SKM-1 treated with dmso at 0.1 percent for 144 hours (cell line): ENCODE measurements at regions not wholly inside any gene's neighbourhood (a gene's known extent, or its start where the extent isn't known, plus 50 kb on each side); places are given as distances from the start of the nearest gene placed in this dataset.
"Not testable (repeated sequence)": the region's sequence is repeated elsewhere in the genome, so short reads cannot be mapped to it uniquely, and the experiment has no call there.

Experiments used
- DNase-seq: peaks from one replicate; lab custom pipeline; 2025; ENCODE audit not compliant: unreplicated experiment; lab: John Stamatoyannopoulos, UW

- not testable (repeated sequence) for DNase-seq
Measured at GRCh38 chr2:66632882-66633281, 198.0 kb downstream of the MEIS1 start.

DNA sequence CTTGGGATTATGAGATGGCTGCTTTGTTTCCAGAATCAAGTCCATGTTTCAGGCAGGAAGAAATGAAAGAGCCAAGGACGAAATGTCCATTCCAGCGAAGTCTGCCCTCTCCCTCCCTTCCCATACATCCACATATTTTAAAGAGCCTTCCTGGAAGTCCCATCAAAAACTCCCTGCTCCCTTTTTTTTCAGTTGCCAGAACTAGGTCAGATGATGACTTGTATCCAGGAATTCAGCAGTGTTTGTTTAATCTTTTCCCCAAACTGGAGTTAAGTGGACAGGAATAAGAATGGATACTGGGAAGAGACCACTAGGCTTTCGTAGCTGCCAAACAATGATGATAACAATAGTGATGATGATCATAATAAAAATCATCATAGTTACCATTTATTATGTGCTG, 198.7 kb downstream of the MEIS1 start:
- DNase-seq, result no peak

- no peak for DNase-seq
Measured at GRCh38 chr2:66634784-66635183, 199.9 kb downstream of the MEIS1 start.

GRCh38 chr2:66641685-66642084, 206.8 kb downstream of the MEIS1 start:
- DNase-seq, result no peak

- DNase-seq, result not testable (repeated sequence)
Measured at GRCh38 chr2:66648081-66648480, 213.2 kb downstream of the MEIS1 start.

- DNase-seq, result no peak
Measured at GRCh38 chr2:66649006-66649405, 214.1 kb downstream of the MEIS1 start.

DNA sequence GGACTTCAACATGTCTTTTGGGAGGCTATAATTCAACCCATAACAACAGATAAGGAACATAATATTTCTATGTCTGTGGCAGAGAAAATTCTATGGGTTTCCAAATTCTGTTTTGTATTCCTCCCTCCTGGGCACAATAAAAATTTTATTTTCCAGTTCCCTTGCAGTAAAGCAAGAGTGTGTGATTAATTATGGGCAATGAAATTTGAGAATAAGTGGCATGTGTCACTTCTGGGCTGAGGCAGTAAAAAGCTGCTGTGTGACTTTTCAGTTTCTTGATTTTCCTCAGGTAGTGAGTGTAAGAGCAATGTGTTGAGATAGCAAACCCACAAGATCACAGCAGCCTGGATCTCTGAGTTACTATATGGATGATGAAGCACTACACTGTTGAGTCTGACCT, 216.4 kb downstream of the MEIS1 start:
- DNase-seq, result no peak

GRCh38 chr2:66660804-66661203, 225.9 kb downstream of the MEIS1 start:
- DNase-seq, result no peak

DNA sequence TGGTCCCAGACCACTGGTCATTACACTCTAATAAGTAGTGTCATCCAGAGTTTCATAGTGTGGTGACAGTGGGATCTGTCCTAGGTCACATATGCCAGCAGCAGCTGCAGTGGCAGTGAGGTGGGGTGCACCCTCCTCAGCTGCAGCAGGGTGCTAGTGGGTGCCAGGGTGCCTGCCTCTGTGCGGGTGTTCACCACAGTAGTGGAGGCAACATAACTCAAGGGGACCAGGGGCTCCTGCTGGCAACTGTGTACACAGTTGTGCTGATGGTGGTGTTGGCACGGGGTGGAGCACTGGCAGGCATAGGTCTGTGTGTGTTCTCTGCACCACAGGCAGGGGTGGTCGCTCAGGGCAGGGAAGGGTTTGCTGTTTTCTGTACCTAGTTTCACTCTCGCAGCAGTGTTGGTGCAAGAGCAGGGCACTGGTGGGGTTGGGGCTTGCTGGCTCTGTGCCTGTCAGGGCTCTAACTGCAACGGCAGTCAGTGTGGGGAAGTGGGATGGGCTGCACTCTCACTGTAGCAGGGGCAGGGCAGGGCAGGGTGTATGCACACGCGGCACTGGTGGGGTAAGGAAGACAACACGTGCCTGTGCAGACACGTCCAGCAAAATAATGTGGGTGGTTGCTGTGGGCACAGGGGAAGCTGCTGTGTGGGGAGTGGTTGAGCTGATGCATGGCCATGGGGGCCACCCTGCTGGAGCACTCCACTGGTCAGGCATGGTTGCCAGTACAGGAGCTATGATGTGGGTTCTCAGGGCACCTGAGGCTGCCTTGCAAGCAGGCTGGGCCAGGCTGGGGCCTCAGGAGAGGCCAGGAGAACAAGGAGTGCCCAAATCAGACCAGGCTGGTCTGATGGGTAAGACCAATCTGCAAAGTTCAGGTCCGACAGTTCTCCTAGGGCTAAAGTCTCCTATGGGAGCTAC, 226.6 kb downstream of the MEIS1 start:
- DNase-seq, result no peak

DNA sequence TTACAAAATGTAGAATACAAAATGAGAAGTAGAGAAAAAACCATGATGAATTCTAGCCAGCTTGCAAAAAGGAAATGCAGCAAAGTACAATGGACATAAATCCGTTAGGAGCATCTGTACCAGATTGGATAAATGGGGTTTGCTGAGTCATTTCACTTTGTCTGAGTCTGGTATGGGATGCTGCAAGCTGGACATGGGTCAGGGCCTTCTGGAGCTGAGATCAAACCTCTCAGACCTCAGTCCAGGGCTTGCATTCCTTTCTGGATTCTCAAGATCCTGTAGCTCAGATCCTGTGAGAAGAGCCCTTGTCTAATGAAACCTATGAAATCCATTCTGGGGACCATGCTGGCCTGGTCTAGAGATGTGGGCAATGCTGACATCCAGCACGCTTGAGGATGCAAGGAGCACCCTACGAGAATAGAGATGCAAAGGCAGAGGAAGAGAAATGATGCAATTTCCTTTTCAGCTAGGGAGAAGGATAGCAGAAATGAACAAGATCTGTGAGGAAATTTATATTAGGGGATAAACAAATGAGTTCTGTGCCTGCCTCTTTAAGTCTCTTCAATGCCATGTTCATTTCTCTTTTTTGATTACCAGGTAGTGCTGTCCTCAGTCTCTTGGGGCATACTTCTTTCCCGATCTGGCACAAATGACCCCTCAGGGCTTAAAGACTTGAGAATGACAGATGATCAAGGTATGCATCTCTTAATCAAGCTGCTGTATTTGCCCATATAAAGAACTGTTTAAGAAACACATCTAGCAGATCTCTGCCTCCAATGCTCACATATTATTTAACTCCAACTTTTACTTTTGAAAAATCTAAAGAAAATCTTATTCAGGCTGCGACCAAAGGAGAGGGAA, 230.4 kb downstream of the MEIS1 start:
- DNase-seq, result no peak

- no peak for DNase-seq
Measured at GRCh38 chr2:66667301-66667700, 232.4 kb downstream of the MEIS1 start.

GRCh38 chr2:66673286-66673685, 238.4 kb downstream of the MEIS1 start:
- DNase-seq, result no peak

- DNase-seq, result no peak
Measured at GRCh38 chr2:66674087-66674486, 239.2 kb downstream of the MEIS1 start.

DNA sequence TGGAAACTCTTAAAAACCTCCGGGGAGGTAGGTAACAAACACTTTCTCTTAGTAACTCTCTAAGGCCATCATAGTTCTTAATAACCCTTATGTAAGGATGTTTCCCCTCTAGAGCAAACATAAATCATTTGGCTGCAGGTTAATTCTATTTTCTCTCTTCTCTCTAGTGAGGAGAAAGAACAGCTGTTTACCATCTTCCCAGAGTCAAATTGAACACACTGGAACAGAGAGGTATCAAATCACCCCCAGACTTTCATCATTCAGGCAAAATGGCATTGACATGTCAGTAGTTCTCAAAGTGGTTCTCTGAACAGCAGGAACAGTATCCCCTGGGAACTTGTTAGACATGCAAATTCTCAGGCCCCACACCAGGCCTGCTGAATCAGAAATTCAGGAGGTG, 240.7 kb downstream of the MEIS1 start:
- no peak for DNase-seq

- DNase-seq, result no peak
Measured at GRCh38 chr2:66679442-66679841, 244.5 kb downstream of the MEIS1 start.

GRCh38 chr2:66682476-66682875, 247.6 kb downstream of the MEIS1 start:
- DNase-seq, result no peak

GRCh38 chr2:66683064-66683463, 248.1 kb downstream of the MEIS1 start:
- no peak for DNase-seq

- DNase-seq, result no peak
Measured at GRCh38 chr2:66683599-66683998, 248.7 kb downstream of the MEIS1 start.

- DNase-seq, result no peak
Measured at GRCh38 chr2:66684289-66684688, 249.4 kb downstream of the MEIS1 start.

DNA sequence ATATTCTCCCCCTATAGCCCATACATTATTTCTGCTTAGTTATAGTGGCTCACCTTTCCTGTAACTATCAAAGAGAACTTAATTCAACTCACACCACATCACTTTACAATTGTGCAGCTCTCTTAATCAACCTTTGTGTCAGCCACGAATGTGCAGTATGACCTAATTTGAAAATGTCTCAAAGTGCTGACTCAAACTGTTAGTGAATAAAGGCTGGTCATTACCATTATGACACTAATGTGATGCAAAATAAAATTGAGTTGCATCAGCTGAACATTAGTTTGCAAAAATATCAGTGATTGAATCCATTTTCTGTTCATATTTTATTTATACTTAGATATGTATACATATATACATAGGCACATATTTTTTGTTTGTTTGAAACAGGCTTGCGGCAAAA, 251.8 kb downstream of the MEIS1 start:
- DNase-seq, result no peak

DNA sequence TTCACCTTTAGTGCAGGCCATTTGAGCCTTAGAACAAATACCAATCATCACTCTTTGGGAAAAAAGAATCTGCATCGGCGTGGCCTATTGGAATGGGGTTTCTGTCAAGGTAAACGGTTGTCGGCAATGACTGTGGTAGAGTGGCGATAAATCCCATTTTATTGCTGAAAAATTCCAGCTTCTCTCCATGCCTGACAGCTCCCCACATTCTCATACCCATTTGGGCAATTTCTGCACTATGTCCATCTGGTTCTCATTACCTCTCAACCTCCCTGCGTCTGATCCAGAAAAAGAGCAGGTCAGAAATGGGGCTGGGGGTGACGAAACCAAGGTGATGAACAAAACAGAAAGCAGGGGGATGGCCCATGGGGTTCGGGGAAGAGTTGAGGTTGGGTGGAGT, 254.0 kb downstream of the MEIS1 start:
- DNase-seq, result no peak

GRCh38 chr2:66689456-66690051, 254.6 kb downstream of the MEIS1 start:
- no peak for DNase-seq
